ENCODE measurements at regions not wholly inside any gene's neighbourhood (a gene's known extent, or its start where the extent isn't known, plus 50 kb on each side); places are given as distances from the start of the nearest gene placed in this dataset.

GRCh38 chr6:3961581-3962215 lies 112.5 kb downstream of the FAM50B start:
- no peak overlapping the region for H3K27ac Mint-ChIP-seq
- Histone ChIP-seq H3K36me3 (replicated peaks in 1 of 2; ENCODE audit: control insufficient read depth in 1 of 2, insufficient read depth in 2 of 2, low read length in 2 of 2) (no peaks in the 10 kb centered on the region), H3K27me3 (ENCODE audit: control insufficient read depth in 2 of 2, insufficient read depth in 2 of 2, low read length in 2 of 2) (no peaks in the 10 kb centered on the region), H4K20me1 (ENCODE audit: insufficient read depth, low read length) (no peaks in the 10 kb centered on the region), H3K4me3 (replicated peaks in 1 of 3; ENCODE audit: low read depth in 2 of 3, low read length in 3 of 3) (no peak overlapping the region), H3K9me3 (replicated peaks in 1 of 2; ENCODE audit: control insufficient read depth in 1 of 2, insufficient read depth in 1 of 2, low read length in 2 of 2) (peaks cover 8 to 15% of the 10 kb centered on the region in 2 donors), H2AFZ (ENCODE audit: insufficient read depth, low read depth, low read length, poor library complexity, severe bottlenecking) (no peak overlapping the region), H3K27ac (ENCODE audit: low read depth in 1 of 2, low read length in 2 of 2) (no peak overlapping the region), H3K4me1 (ENCODE audit: control insufficient read depth in 1 of 2, insufficient read depth in 2 of 2, low read length in 2 of 2) (no peaks in the 10 kb centered on the region), H3K4me2 (replicated peaks; ENCODE audit: extremely low read depth, low read length, poor library complexity, severe bottlenecking) (no peak overlapping the region), H3K9ac (ENCODE audit: insufficient read depth, low read length, poor library complexity, severe bottlenecking) (no peak overlapping the region), H3K79me2 (ENCODE audit: insufficient read depth, low read length) (no peaks in the 10 kb centered on the region)
- peaks cover 6 to 18% (median 12%) of the 10 kb centered on the region in 7 donors for H3K9me3 Mint-ChIP-seq
- H3K4me1 Mint-ChIP-seq: no peaks in the 10 kb centered on the region
- H3K36me3 Mint-ChIP-seq: no peaks in the 10 kb centered on the region
- DNase-seq: no peak
- intact Hi-C loops (cut with micrococcal nuclease): no loop called here
- peaks cover 0 to 3% (median 0%) of the 10 kb centered on the region in 3 donors for H3K27me3 Mint-ChIP-seq (ENCODE audit: low read depth in 3 of 3)
- H3K4me3 Mint-ChIP-seq: no peak overlapping the region
- WGBS (ENCODE audit: insufficient coverage): no CpG with 5 or more reads among the region's 7 CpGs
- no peak for TF ChIP-seq CTCF (IDR thresholded peaks at IDR 0.05)

GRCh38 chr6:3962291-3963280 lies 113.4 kb downstream of the FAM50B start:
- Histone ChIP-seq H3K4me1 (ENCODE audit: control insufficient read depth in 1 of 2, insufficient read depth in 2 of 2, low read length in 2 of 2) (no peaks in the 10 kb centered on the region), H3K27ac (ENCODE audit: low read depth in 1 of 2, low read length in 2 of 2) (no peak overlapping the region), H3K79me2 (ENCODE audit: insufficient read depth, low read length) (no peaks in the 10 kb centered on the region), H3K36me3 (replicated peaks in 1 of 2; ENCODE audit: control insufficient read depth in 1 of 2, insufficient read depth in 2 of 2, low read length in 2 of 2) (no peaks in the 10 kb centered on the region), H3K4me3 (replicated peaks in 1 of 3; ENCODE audit: low read depth in 2 of 3, low read length in 3 of 3) (no peak overlapping the region), H2AFZ (ENCODE audit: insufficient read depth, low read depth, low read length, poor library complexity, severe bottlenecking) (no peak overlapping the region), H4K20me1 (ENCODE audit: insufficient read depth, low read length) (no peaks in the 10 kb centered on the region), H3K9ac (ENCODE audit: insufficient read depth, low read length, poor library complexity, severe bottlenecking) (no peak overlapping the region), H3K4me2 (replicated peaks; ENCODE audit: extremely low read depth, low read length, poor library complexity, severe bottlenecking) (no peak overlapping the region), H3K9me3 (replicated peaks in 1 of 2; ENCODE audit: control insufficient read depth in 1 of 2, insufficient read depth in 1 of 2, low read length in 2 of 2) (peaks cover 4 to 10% of the 10 kb centered on the region in 2 donors), H3K27me3 (ENCODE audit: control insufficient read depth in 2 of 2, insufficient read depth in 2 of 2, low read length in 2 of 2) (no peaks in the 10 kb centered on the region)
- H3K36me3 Mint-ChIP-seq: no peaks in the 10 kb centered on the region
- H3K27me3 Mint-ChIP-seq (ENCODE audit: low read depth in 3 of 3): peaks cover 0 to 3% (median 0%) of the 10 kb centered on the region in 3 donors
- H3K27ac Mint-ChIP-seq: no peak overlapping the region
- H3K4me3 Mint-ChIP-seq: no peak overlapping the region
- peaks cover 4 to 18% (median 8%) of the 10 kb centered on the region in 7 donors for H3K9me3 Mint-ChIP-seq
- WGBS (ENCODE audit: insufficient coverage): 100% methylated on average over 1 of the region's 7 CpGs
- no peaks in the 10 kb centered on the region for H3K4me1 Mint-ChIP-seq
- intact Hi-C loops (cut with micrococcal nuclease): no loop called here
- TF ChIP-seq CTCF (IDR thresholded peaks at IDR 0.05): no peak
- DNase-seq: no peak
